NOMO-1 (cell line): ENCODE measurements at regions not wholly inside any gene's neighbourhood (a gene's known extent, or its start where the extent isn't known, plus 50 kb on each side); places are given as distances from the start of the nearest gene placed in this dataset.
A peak's percentile ranks its signal among the peaks of the same experiment; 100 is the strongest.
"Not testable (repeated sequence)": the region's sequence is repeated elsewhere in the genome, so short reads cannot be mapped to it uniquely, and the experiment has no call there.

ENCODE experiments used
- DNase-seq, 2 experiments: peaks; one replicate each; lab custom pipeline; 2025; ENCODE audit not compliant: unreplicated experiment in 2 of 2; lab: John Stamatoyannopoulos, UW

- DNase-seq: no peak
These were observed 76.4 kb downstream of the PHAX start for GRCh38 chr5:126677121-126677520.

GRCh38 chr5:126680191-126680817 lies 79.6 kb downstream of the PHAX start:
- peak; percentile 83 to 87 for DNase-seq

- DNase-seq: not testable (repeated sequence)
These were observed 80.6 kb downstream of the PHAX start for GRCh38 chr5:126681314-126681713.

GRCh38 chr5:126681970-126682369 lies 81.2 kb downstream of the PHAX start:
- no peak for DNase-seq

- no peak for DNase-seq
These were observed 82.1 kb downstream of the PHAX start for GRCh38 chr5:126682856-126683255.

- no peak for DNase-seq
These were observed 83.2 kb downstream of the PHAX start for GRCh38 chr5:126683912-126684311.

GRCh38 chr5:126684656-126685442 lies 84.1 kb downstream of the PHAX start:
- not testable (repeated sequence) for DNase-seq

GRCh38 chr5:126686451-126687126 lies 85.8 kb downstream of the PHAX start:
- DNase-seq: no peak

- DNase-seq: no peak
These were observed 84.0 kb upstream of the LMNB1 start for GRCh38 chr5:126692971-126693370.

- DNase-seq: no peak
These were observed 83.1 kb upstream of the LMNB1 start for GRCh38 chr5:126693806-126694205.

- DNase-seq: no peak
These were observed 82.5 kb upstream of the LMNB1 start for GRCh38 chr5:126694403-126694802.

- peak in 1 of 2 experiments; percentile 42 for DNase-seq
These were observed 81.8 kb upstream of the LMNB1 start for GRCh38 chr5:126695091-126695490.

- DNase-seq: no peak
These were observed 69.9 kb upstream of the LMNB1 start for GRCh38 chr5:126707080-126707479.

- DNase-seq: no peak
These were observed 61.2 kb upstream of the LMNB1 start for GRCh38 chr5:126715765-126716164.

- DNase-seq: no peak
These were observed 60.1 kb upstream of the LMNB1 start for GRCh38 chr5:126716861-126717260.

GRCh38 chr5:126718236-126718868 lies 58.6 kb upstream of the LMNB1 start:
- DNase-seq: no peak

- no peak for DNase-seq
These were observed 56.6 kb upstream of the LMNB1 start for GRCh38 chr5:126720369-126720768.

GRCh38 chr5:126723643-126724042 lies 53.3 kb upstream of the LMNB1 start:
- DNase-seq: no peak
